ENCODE measurements at regions not wholly inside any gene's neighbourhood (a gene's known extent, or its start where the extent isn't known, plus 50 kb on each side); places are given as distances from the start of the nearest gene placed in this dataset.

GRCh38 chr16:85326113-85326793 lies 214.0 kb upstream of the CIBAR2 start:
- Histone ChIP-seq H3K36me3 (ENCODE audit: control insufficient read depth in 1 of 2, insufficient read depth in 2 of 2, low read length in 2 of 2) (no peaks in the 10 kb centered on the region), H3K4me1 (ENCODE audit: control insufficient read depth in 1 of 2, insufficient read depth in 2 of 2, low read length in 2 of 2) (peaks cover 3 to 37% of the 10 kb centered on the region in 2 donors), H3K27me3 (ENCODE audit: low read depth, low read length) (no peaks in the 10 kb centered on the region), H3K9me3 (ENCODE audit: control insufficient read depth in 1 of 2, low read length in 2 of 2) (no peaks in the 10 kb centered on the region), H3K4me3 (ENCODE audit: low read depth in 1 of 2, low read length in 2 of 2) (no peak overlapping the region), H3K27ac (ENCODE audit: low read length) (no peak overlapping the region)

DNA sequence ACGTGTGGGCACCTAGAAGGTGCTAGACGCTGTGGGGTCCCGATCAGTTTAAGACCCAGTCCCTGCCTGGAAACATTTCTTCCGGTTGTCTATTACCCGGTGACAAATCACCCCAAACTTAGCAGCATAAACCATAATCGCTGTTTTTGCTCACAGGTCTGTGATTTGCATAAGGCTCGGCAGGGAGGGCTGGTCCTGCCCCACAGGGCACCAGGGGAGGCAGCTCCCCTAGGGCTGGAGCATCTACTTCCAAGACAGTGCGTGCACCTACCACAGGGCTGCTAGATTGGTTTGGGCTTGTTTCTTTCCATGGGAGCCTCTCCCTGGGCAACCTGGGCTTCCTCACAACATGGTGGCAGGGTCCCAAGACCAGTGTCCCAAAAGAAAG lies 214.5 kb upstream of the CIBAR2 start:
- H3K36me3 ChIP-seq (ENCODE audit: control insufficient read depth in 1 of 2, insufficient read depth in 2 of 2, low read length in 2 of 2), result no peaks in the 10 kb centered on the region
- H3K4me3 ChIP-seq (ENCODE audit: low read depth in 1 of 2, low read length in 2 of 2), result no peak overlapping the region
- no peaks in the 10 kb centered on the region for H3K9me3 ChIP-seq (ENCODE audit: control insufficient read depth in 1 of 2, low read length in 2 of 2)
- no peak overlapping the region for H3K27ac ChIP-seq (ENCODE audit: low read length)
- peaks cover 2 to 32% of the 10 kb centered on the region in 2 donors for H3K4me1 ChIP-seq (ENCODE audit: control insufficient read depth in 1 of 2, insufficient read depth in 2 of 2, low read length in 2 of 2)
- no peaks in the 10 kb centered on the region for H3K27me3 ChIP-seq (ENCODE audit: low read depth, low read length)

DNA sequence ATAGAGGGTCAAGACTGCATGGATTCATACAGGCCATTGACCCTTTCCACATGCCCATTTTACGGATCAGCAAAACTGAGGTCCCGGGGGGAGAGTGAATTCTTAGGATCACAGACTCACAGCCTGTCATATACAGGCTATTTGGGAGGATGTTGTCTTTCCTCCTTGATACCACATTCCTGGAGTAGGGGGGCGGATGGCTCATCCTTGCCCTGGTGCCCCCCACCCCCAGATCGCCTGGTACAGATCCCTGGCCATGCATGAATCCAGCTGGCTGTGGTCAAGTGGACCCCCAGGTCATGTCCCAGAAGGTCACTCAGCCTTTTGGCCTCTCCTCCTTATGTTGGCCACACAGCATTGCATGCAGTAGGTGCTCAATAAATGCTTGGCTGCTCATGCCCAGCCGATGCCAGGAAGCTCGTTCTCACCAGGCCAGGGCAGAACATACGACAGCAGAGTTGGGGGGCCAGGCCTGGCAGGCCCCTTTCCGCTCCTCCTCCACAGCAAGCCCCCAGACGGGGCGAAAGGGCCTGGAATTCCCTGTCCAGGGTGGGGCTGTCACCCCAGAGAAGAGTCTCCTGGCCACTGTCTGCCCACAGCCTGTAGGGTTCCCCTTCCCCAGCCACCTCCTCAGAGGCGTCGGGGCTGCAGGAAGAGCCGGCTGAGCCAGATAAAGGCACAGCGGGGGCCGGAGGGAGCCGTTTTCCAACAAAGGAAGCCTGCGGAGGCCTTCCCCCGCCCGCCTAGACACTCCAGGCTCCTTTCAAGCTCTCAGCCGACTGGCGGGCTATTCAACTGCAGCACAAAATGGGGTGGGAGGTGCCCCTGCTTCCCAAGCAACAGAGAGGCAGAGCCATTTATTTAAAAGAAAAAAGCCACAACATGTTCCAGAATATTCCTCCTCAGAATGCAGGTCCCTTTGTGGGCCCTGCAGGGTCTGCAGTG lies 215.7 kb upstream of the CIBAR2 start:
- no peak overlapping the region for H3K27ac ChIP-seq (ENCODE audit: low read length)
- peaks cover 0 to 30% of the 10 kb centered on the region in 2 donors for H3K4me1 ChIP-seq (ENCODE audit: control insufficient read depth in 1 of 2, insufficient read depth in 2 of 2, low read length in 2 of 2)
- H3K36me3 ChIP-seq (ENCODE audit: control insufficient read depth in 1 of 2, insufficient read depth in 2 of 2, low read length in 2 of 2), result no peaks in the 10 kb centered on the region
- H3K27me3 ChIP-seq (ENCODE audit: low read depth, low read length), result no peaks in the 10 kb centered on the region
- H3K9me3 ChIP-seq (ENCODE audit: control insufficient read depth in 1 of 2, low read length in 2 of 2), result no peaks in the 10 kb centered on the region
- H3K4me3 ChIP-seq (ENCODE audit: low read depth in 1 of 2, low read length in 2 of 2), result no peak overlapping the region

- Histone ChIP-seq H3K36me3 (ENCODE audit: control insufficient read depth in 1 of 2, insufficient read depth in 2 of 2, low read length in 2 of 2) (no peaks in the 10 kb centered on the region), H3K4me1 (ENCODE audit: control insufficient read depth in 1 of 2, insufficient read depth in 2 of 2, low read length in 2 of 2) (peaks cover 0 to 30% of the 10 kb centered on the region in 2 donors), H3K4me3 (ENCODE audit: low read depth in 1 of 2, low read length in 2 of 2) (no peak overlapping the region), H3K9me3 (ENCODE audit: control insufficient read depth in 1 of 2, low read length in 2 of 2) (no peaks in the 10 kb centered on the region), H3K27ac (ENCODE audit: low read length) (no peak overlapping the region), H3K27me3 (ENCODE audit: low read depth, low read length) (no peaks in the 10 kb centered on the region)
Measured at GRCh38 chr16:85328676-85329058, 216.4 kb upstream of the CIBAR2 start.

GRCh38 chr16:85329059-85329812 lies 217.0 kb upstream of the CIBAR2 start:
- Histone ChIP-seq H3K9me3 (ENCODE audit: control insufficient read depth in 1 of 2, low read length in 2 of 2) (no peaks in the 10 kb centered on the region), H3K4me1 (ENCODE audit: control insufficient read depth in 1 of 2, insufficient read depth in 2 of 2, low read length in 2 of 2) (peaks cover 0 to 30% of the 10 kb centered on the region in 2 donors), H3K4me3 (ENCODE audit: low read depth in 1 of 2, low read length in 2 of 2) (no peak overlapping the region), H3K27me3 (ENCODE audit: low read depth, low read length) (no peaks in the 10 kb centered on the region), H3K36me3 (ENCODE audit: control insufficient read depth in 1 of 2, insufficient read depth in 2 of 2, low read length in 2 of 2) (no peaks in the 10 kb centered on the region), H3K27ac (ENCODE audit: low read length) (no peak overlapping the region)

DNA sequence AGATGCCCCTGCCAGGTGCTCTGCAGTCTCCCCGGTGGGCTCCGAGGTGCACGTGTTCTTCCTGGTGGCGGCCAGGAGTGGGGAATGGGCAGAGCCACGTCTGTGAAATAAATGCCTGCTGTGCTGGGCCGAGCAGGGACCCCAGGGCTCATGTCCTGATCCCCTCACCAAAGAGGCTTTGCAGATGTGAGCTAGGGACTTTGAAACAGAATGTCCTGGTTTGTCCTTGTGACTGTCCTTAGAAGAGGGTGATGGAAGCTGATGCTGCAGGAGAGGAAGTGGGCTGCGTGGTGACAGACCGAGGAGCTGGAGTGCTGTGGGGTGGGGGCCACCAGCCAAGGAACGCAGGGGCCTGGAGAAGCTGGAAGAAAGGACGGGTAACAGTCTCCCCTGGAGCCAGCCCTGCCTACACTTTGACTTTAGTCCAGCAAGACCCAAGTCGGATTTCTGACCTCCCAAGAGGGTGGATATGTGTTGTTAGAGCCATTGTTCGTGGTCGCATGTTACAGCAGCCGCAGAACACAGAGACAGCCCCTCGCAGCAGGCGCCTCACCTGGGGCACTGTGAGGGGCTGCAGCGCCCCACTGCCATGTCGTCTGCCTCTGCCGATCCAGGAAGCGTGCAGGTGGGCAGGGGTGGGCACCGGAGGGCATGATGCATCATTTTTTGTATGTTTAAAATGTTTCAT lies 217.9 kb upstream of the CIBAR2 start:
- H3K27ac ChIP-seq (ENCODE audit: low read length), result no peak overlapping the region
- no peaks in the 10 kb centered on the region for H3K36me3 ChIP-seq (ENCODE audit: control insufficient read depth in 1 of 2, insufficient read depth in 2 of 2, low read length in 2 of 2)
- H3K4me1 ChIP-seq (ENCODE audit: control insufficient read depth in 1 of 2, insufficient read depth in 2 of 2, low read length in 2 of 2), result peaks cover 0 to 31% of the 10 kb centered on the region in 2 donors
- no peaks in the 10 kb centered on the region for H3K27me3 ChIP-seq (ENCODE audit: low read depth, low read length)
- H3K4me3 ChIP-seq (ENCODE audit: low read depth in 1 of 2, low read length in 2 of 2), result no peak overlapping the region
- H3K9me3 ChIP-seq (ENCODE audit: control insufficient read depth in 1 of 2, low read length in 2 of 2), result no peaks in the 10 kb centered on the region

DNA sequence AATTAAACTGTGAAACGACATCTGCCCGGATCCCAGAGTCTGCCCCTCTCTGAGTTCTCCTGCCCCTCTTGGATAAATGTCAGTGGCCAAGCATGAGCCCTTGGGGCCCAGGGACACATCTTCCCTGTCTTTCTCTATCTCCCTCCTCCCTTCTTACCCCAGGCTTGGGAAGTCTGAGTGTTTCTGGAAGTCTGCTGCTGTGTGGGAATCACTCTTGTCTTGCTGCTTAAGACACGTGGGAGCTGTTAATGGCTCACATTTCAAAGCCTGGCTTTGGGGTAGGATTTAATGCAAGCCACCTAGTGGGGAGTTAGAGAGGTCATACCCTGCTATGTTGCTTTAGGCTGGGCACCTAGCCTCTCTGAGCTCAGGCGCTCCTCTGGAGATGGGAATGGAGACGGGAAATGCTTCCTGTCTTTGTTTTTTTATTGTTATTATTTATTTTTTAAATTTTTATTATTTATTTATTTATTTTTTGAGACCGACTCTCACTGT lies 218.5 kb upstream of the CIBAR2 start:
- Histone ChIP-seq H3K27ac (ENCODE audit: low read length) (no peak overlapping the region), H3K36me3 (ENCODE audit: control insufficient read depth in 1 of 2, insufficient read depth in 2 of 2, low read length in 2 of 2) (no peaks in the 10 kb centered on the region), H3K4me1 (ENCODE audit: control insufficient read depth in 1 of 2, insufficient read depth in 2 of 2, low read length in 2 of 2) (peaks cover 0 to 37% of the 10 kb centered on the region in 2 donors), H3K9me3 (ENCODE audit: control insufficient read depth in 1 of 2, low read length in 2 of 2) (no peaks in the 10 kb centered on the region), H3K27me3 (ENCODE audit: low read depth, low read length) (no peaks in the 10 kb centered on the region), H3K4me3 (ENCODE audit: low read depth in 1 of 2, low read length in 2 of 2) (no peak overlapping the region)

DNA sequence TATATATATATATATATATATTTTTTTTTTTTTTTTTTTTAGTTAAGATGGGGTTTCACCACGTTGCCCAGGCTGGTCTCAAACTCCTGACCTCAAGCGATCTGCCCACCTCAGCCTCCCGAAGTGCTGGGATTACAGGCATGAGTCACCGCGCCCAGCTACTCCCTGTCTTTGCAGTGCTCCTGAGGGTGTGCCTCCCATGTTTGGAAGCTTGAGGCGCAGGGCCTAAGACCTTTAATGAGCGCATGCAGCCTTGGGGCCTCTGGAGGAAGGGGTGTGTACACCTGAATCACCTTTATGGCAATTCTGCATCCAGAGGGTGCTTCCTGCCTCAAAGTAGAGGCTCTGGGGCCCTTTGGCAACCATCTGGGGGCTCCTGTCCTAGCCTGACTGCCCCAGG lies 219.4 kb upstream of the CIBAR2 start:
- no peak overlapping the region for H3K4me3 ChIP-seq (ENCODE audit: low read depth in 1 of 2, low read length in 2 of 2)
- no peak overlapping the region for H3K27ac ChIP-seq (ENCODE audit: low read length)
- H3K27me3 ChIP-seq (ENCODE audit: low read depth, low read length), result no peaks in the 10 kb centered on the region
- peaks cover 0 to 40% of the 10 kb centered on the region in 2 donors for H3K4me1 ChIP-seq (ENCODE audit: control insufficient read depth in 1 of 2, insufficient read depth in 2 of 2, low read length in 2 of 2)
- H3K36me3 ChIP-seq (ENCODE audit: control insufficient read depth in 1 of 2, insufficient read depth in 2 of 2, low read length in 2 of 2), result no peaks in the 10 kb centered on the region
- H3K9me3 ChIP-seq (ENCODE audit: control insufficient read depth in 1 of 2, low read length in 2 of 2), result no peaks in the 10 kb centered on the region

GRCh38 chr16:85332175-85332574 lies 219.9 kb upstream of the CIBAR2 start:
- H3K4me1 ChIP-seq (ENCODE audit: control insufficient read depth in 1 of 2, insufficient read depth in 2 of 2, low read length in 2 of 2), result peaks cover 0 to 40% of the 10 kb centered on the region in 2 donors
- H3K27me3 ChIP-seq (ENCODE audit: low read depth, low read length), result no peaks in the 10 kb centered on the region
- H3K4me3 ChIP-seq (ENCODE audit: low read depth in 1 of 2, low read length in 2 of 2), result no peak overlapping the region
- no peak overlapping the region for H3K27ac ChIP-seq (ENCODE audit: low read length)
- H3K36me3 ChIP-seq (ENCODE audit: control insufficient read depth in 1 of 2, insufficient read depth in 2 of 2, low read length in 2 of 2), result no peaks in the 10 kb centered on the region
- no peaks in the 10 kb centered on the region for H3K9me3 ChIP-seq (ENCODE audit: control insufficient read depth in 1 of 2, low read length in 2 of 2)

GRCh38 chr16:85333337-85333736 lies 221.1 kb upstream of the CIBAR2 start:
- H3K4me3 ChIP-seq (ENCODE audit: low read depth in 1 of 2, low read length in 2 of 2), result no peak overlapping the region
- no peak overlapping the region for H3K27ac ChIP-seq (ENCODE audit: low read length)
- H3K9me3 ChIP-seq (ENCODE audit: control insufficient read depth in 1 of 2, low read length in 2 of 2), result no peaks in the 10 kb centered on the region
- H3K36me3 ChIP-seq (ENCODE audit: control insufficient read depth in 1 of 2, insufficient read depth in 2 of 2, low read length in 2 of 2), result no peaks in the 10 kb centered on the region
- peaks cover 0 to 32% of the 10 kb centered on the region in 2 donors for H3K4me1 ChIP-seq (ENCODE audit: control insufficient read depth in 1 of 2, insufficient read depth in 2 of 2, low read length in 2 of 2)
- H3K27me3 ChIP-seq (ENCODE audit: low read depth, low read length), result no peaks in the 10 kb centered on the region

Measured in muscle layer of duodenum (tissue), 2 donors.